Adrenal gland (tissue), 9 donors: ENCODE measurements at regions not wholly inside any gene's neighbourhood (a gene's known extent, or its start where the extent isn't known, plus 50 kb on each side); places are given as distances from the start of the nearest gene placed in this dataset.

Experiments used
- DNase-seq, 7 donors: peaks; one replicate each; pipeline ENCODE4 v3.0.0-alpha.2; 2019 to 2020
- H3K27ac ChIP-seq, 5 donors: fragments of 200-600 bp; sonication (generic) in 4 of 5; 1 replicate in 3 of 5; 2 replicates in 2 of 5; pipeline versions ENCODE4 v1.5.1 to v1.8.0; 2016 to 2020; ENCODE audit warnings: mild to moderate bottlenecking in 1 of 5
- H3K27me3 ChIP-seq: fragments of 200-600 bp; 2 replicates; pipeline ENCODE4 v1.8.0; 2021
- H3K36me3 ChIP-seq, 2 donors: fragments of 200-600 bp; replicated peaks in 1 of 2; 1 replicate in 1 of 2; 2 replicates in 1 of 2; pipeline versions ENCODE4 v1.5.1 to v1.8.0; 2018 to 2022
- H3K4me1 ChIP-seq, 2 donors: fragments of 200-600 bp; replicated peaks in 1 of 2; 1 replicate in 1 of 2; 2 replicates in 1 of 2; pipeline versions ENCODE4 v1.5.1 to v1.8.0; 2018 to 2021
- H3K4me3 ChIP-seq, 4 donors: fragments of 200-600 bp; sonication (generic) in 3 of 4; one replicate each; pipeline ENCODE4 v1.5.1; 2016 to 2018
- H3K9me3 ChIP-seq, 3 donors: fragments of 200-600 bp; sonication (generic) in 1 of 3; replicated peaks in 1 of 3; 1 replicate in 2 of 3; 2 replicates in 1 of 3; pipeline versions ENCODE4 v1.5.1 to v1.8.0; 2016 to 2021
- POLR2A ChIP-seq, 2 donors: fragments of 450-650 bp; IDR thresholded peaks; one replicate each; pipeline ENCODE4 v1.6.1; 2017; ENCODE audit warnings: antibody characterized with exemption in 2 of 2, mild to moderate bottlenecking in 2 of 2, moderate library complexity in 1 of 2
- WGBS, 4 donors: extraction: QIAGEN DNeasy Blood & Tissue Kit in 2 of 4; methylation state at CpG; one replicate each; pipeline versions ENCODE4 v1.1.5 to v1.1.7; 2013 to 2017; 5-methylcytosine and 5-hydroxymethylcytosine counted together
- intact Hi-C, 2 donors: fragments of 100-400 bp; cut with DNase I; formaldehyde crosslinking; loops; one replicate each; pipeline versions ENCODE4 v1.14.1 to v1.15.0; 2022 to 2023
- TF ChIP-seq, protein P1 (sequence below), 6 experiments: fragments of 450-650 bp in 4 of 6; fragments of 200-600 bp in 2 of 6; sonication (generic) in 1 of 6; IDR thresholded peaks; 1 replicate in 5 of 6; 2 replicates in 1 of 6; pipeline versions ENCODE4 v1.5.1 to v1.8.0; 2016 to 2021; ENCODE audit warnings: antibody characterized with exemption in 6 of 6, mild to moderate bottlenecking in 2 of 6, moderate library complexity in 1 of 6
- donor health status: healthy with polysubstance abuse.
- donor health status: Bipolar disorder and iron deficiency.
- donor health status: DM: yes; HTN: yes; CAD: no.
- donor health status: DM: no; HTN: no; CAD: no.
- donor health status: DM: no; HTN: no; CAD: no.

DNA sequence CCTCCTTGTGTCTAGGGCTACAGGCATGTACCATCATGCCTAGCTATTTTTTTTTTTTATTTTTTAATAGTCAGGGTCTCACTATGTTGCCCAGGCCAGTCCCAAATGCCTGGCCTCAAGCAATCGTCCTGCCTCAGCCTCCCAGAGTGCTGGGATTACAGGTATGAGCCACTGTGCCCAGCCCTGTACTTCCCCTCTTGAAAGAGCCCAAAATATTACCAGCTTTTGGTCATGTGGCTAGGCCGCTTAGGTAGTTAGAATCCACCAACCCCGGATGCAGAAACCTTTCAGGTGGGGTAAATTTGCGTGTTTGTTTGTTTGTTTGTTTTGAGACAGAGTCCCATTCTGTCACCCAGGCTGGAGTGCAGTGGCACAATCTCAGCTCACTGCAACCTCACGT lies 132.8 kb upstream of the C2CD4B start:
- Histone ChIP-seq H3K9me3 (no peaks in the 10 kb centered on the region), H3K4me1 (no peaks in the 10 kb centered on the region), H3K27me3 (peaks cover 4% of the 10 kb centered on the region), H3K27ac (no peak overlapping the region), H3K4me3 (no peak overlapping the region), H3K36me3 (no peaks in the 10 kb centered on the region)
- no peak for DNase-seq
- no peak for TF ChIP-seq POLR2A (IDR thresholded peaks at IDR 0.05)
- TF ChIP-seq, protein P1, sequence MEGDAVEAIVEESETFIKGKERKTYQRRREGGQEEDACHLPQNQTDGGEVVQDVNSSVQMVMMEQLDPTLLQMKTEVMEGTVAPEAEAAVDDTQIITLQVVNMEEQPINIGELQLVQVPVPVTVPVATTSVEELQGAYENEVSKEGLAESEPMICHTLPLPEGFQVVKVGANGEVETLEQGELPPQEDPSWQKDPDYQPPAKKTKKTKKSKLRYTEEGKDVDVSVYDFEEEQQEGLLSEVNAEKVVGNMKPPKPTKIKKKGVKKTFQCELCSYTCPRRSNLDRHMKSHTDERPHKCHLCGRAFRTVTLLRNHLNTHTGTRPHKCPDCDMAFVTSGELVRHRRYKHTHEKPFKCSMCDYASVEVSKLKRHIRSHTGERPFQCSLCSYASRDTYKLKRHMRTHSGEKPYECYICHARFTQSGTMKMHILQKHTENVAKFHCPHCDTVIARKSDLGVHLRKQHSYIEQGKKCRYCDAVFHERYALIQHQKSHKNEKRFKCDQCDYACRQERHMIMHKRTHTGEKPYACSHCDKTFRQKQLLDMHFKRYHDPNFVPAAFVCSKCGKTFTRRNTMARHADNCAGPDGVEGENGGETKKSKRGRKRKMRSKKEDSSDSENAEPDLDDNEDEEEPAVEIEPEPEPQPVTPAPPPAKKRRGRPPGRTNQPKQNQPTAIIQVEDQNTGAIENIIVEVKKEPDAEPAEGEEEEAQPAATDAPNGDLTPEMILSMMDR (IDR thresholded peaks at IDR 0.05), result no peak
- intact Hi-C loops, result no loop called here
- 73 to 86% (median 81%) methylated on average over 5 of the region's 5 CpGs for WGBS, 4 donors

GRCh38 chr15:62298811-62299210 lies 133.7 kb upstream of the C2CD4B start:
- DNase-seq, result no peak
- intact Hi-C loops, result no loop called here
- H3K4me3 ChIP-seq, result no peak overlapping the region
- H3K27me3 ChIP-seq, result peaks cover 4% of the 10 kb centered on the region
- 82 to 95% (median 87%) methylated on average over 3 to 5 of the region's 5 CpGs for WGBS, 4 donors
- TF ChIP-seq, protein P1 (IDR thresholded peaks at IDR 0.05), result no peak
- TF ChIP-seq POLR2A (IDR thresholded peaks at IDR 0.05), result no peak
- H3K4me1 ChIP-seq, result no peaks in the 10 kb centered on the region
- no peak overlapping the region for H3K27ac ChIP-seq
- no peaks in the 10 kb centered on the region for H3K9me3 ChIP-seq
- no peaks in the 10 kb centered on the region for H3K36me3 ChIP-seq

DNA sequence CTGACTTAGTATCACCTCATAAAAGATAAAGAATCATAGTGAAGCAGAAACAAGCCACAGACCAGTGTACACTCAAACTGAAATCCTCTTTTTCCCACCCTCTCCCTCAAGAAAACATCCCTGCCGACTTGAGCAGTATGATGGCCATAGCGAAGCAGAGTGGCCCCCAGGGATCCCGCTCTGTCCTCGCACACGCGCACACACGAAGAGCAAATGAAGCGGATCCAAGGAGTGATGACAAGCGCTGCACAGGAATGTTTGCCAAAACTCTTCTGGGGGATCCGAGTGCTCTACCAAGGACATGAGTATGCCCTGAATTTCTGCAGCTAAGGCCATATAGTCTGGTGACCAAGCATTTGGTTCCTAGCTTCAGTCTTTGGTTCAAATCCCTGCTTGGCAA lies 134.5 kb upstream of the C2CD4B start:
- H3K27ac ChIP-seq, result no peak overlapping the region
- no peak for DNase-seq
- WGBS, 4 donors, result 84 to 94% (median 93%) methylated on average over 10 of the region's 10 CpGs
- H3K36me3 ChIP-seq, result no peaks in the 10 kb centered on the region
- no peaks in the 10 kb centered on the region for H3K9me3 ChIP-seq
- intact Hi-C loops, result no loop called here
- H3K4me1 ChIP-seq, result no peaks in the 10 kb centered on the region
- TF ChIP-seq, protein P1 (IDR thresholded peaks at IDR 0.05), result no peak
- no peak for TF ChIP-seq POLR2A (IDR thresholded peaks at IDR 0.05)
- H3K4me3 ChIP-seq, result no peak overlapping the region
- peaks cover 4% of the 10 kb centered on the region for H3K27me3 ChIP-seq

DNA sequence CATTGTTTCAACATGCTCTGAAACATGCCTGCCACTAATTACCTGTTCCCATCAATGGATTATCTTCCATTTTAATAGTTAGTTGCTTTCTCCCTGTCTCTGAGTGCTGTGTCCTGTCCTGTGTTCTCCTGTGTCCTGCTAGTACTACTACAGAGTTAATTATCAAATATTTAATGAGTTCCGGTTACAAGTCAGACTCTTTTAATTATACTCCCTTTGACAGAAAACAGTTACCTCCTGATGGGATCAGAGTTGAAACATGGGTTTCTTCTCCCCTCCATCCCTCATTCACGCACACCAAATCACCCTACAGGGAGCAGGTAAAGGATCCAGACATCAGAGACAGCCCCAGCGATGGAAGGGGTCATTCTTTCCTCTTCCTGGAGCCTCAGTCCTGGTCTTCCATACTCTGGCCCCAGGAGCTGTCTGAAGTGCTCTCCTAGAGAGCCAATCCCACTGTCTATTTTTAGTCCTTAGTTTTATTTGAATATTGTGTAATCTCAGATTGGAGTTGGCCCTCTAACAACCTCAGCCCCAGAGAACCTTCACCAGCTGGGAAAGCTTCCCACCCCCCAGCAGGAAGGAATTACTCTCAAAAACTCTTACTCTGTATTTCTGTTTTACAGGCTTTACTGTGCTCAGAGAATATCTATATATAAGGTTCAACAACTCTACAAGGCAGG lies 137.0 kb upstream of the C2CD4B start:
- Histone ChIP-seq H3K27me3 (peaks cover 4% of the 10 kb centered on the region), H3K4me1 (peaks cover 0 to 7% of the 10 kb centered on the region in 2 donors), H3K36me3 (no peaks in the 10 kb centered on the region), H3K9me3 (no peaks in the 10 kb centered on the region), H3K4me3 (no peak overlapping the region), H3K27ac (no peak overlapping the region)
- intact Hi-C loops, result loop anchor here in 1 of 2 donors (10.0 kb wide), 1 partner anchor 237 kb away; the partner anchor contains the start of genes C2CD4A and VPS13C
- DNase-seq, result no peak
- 59 to 71% (median 65%) methylated on average over 3 of the region's 3 CpGs for WGBS, 4 donors
- TF ChIP-seq, protein P1 (IDR thresholded peaks at IDR 0.05), result no peak
- TF ChIP-seq POLR2A (IDR thresholded peaks at IDR 0.05), result no peak
